K562 (cell line): ENCODE measurements at regions not wholly inside any gene's neighbourhood (a gene's known extent, or its start where the extent isn't known, plus 50 kb on each side); places are given as distances from the start of the nearest gene placed in this dataset.

Experiments
- ATAC-seq: fragments of 200-7000 bp; cut with Tn5 transposase; 3 replicates; pipeline ENCODE4 v1.9.1; 2020; ENCODE audit warnings: moderate library complexity
- BruUV-seq: library from RNA; stranded (reverse); fragments of 400-500 nt; replicated peaks from 2 replicates; lab custom pipeline; 2021; lab: Mats Ljungman, UMichigan
- CTCF ChIA-PET: fragments of 300-600 bp; formaldehyde crosslinking; extraction: SDS; loops from one replicate; lab custom pipeline; 2021; ENCODE audit warnings: low intra/inter-chr PET ratio; lab: Yijun Ruan, JAX
- POLR2A ChIA-PET: fragments of 300-600, 350-650 bp; sonication (Branson Sonifier 250); formaldehyde crosslinking; extraction: SDS; loops from one replicate; lab custom pipeline; 2021; ENCODE audit warnings: antibody characterized with exemption, inconsistent platforms; lab: Yijun Ruan, JAX
- DNase-seq, 4 experiments: peaks; one replicate each; pipeline versions ENCODE4 v3.0.0 to v3.0.0-alpha.2; 2011 to 2018; ENCODE audit warnings: low spot score in 3 of 4, mixed read lengths in 3 of 4; ENCODE audit errors: extremely low read depth in 1 of 4
- FAIRE-seq: peaks from 2 replicates; lab custom pipeline; 2011; peaks lifted over from hg19 to GRCh38; lab: Jason Lieb, UNC
- H2AFZ ChIP-seq: 2 replicates; pipeline ENCODE4 v1.6.0; 2011; ENCODE audit warnings: low read depth, low read length, control low read depth, inconsistent platforms
- H3K27ac ChIP-seq: fragments of 200-600 bp; 3 replicates; pipeline ENCODE4 v1.8.0; 2011; ENCODE audit warnings: low read depth, mild to moderate bottlenecking, control low read depth, inconsistent platforms, low read length, moderate library complexity, mixed read lengths; ENCODE audit errors: extremely low read depth
- H3K27me3 ChIP-seq, 2 experiments: fragments of 300-600 bp in 1 of 2; 2 replicates in 1 of 2; 3 replicates in 1 of 2; pipeline versions ENCODE4 v1.6.0 to v1.8.0; 2011; ENCODE audit warnings: inconsistent platforms in 2 of 2, low read length in 2 of 2, mild to moderate bottlenecking in 1 of 2, mixed read lengths in 1 of 2, moderate library complexity in 1 of 2; ENCODE audit not compliant: control insufficient read depth in 2 of 2, insufficient read depth in 2 of 2
- H3K36me3 ChIP-seq: fragments of 300-600 bp; 3 replicates; pipeline ENCODE4 v1.8.0; 2011; ENCODE audit warnings: mild to moderate bottlenecking, low read length, inconsistent platforms; ENCODE audit not compliant: control insufficient read depth, insufficient read depth
- H3K4me1 ChIP-seq, 2 experiments: fragments of 200-600 bp in 1 of 2; replicated peaks in 1 of 2; 2 replicates in 1 of 2; 3 replicates in 1 of 2; pipeline versions ENCODE4 v1.5.1 to v1.8.0; 2011; ENCODE audit warnings: inconsistent platforms in 2 of 2, low read length in 2 of 2, mild to moderate bottlenecking in 1 of 2, mixed read lengths in 1 of 2, moderate library complexity in 1 of 2; ENCODE audit not compliant: control insufficient read depth in 2 of 2, insufficient read depth in 2 of 2
- H3K4me2 ChIP-seq: 2 replicates; pipeline ENCODE4 v1.6.1; 2011; ENCODE audit warnings: low read length, control low read depth, inconsistent platforms, mixed read lengths; ENCODE audit not compliant: insufficient read depth
- H3K4me3 ChIP-seq: fragments of 200-600 bp; sonication (generic), shearing (Covaris generic); 2 replicates; pipeline ENCODE4 v1.5.1; 2016; ENCODE audit warnings: control low read depth, inconsistent platforms
- H3K79me2 ChIP-seq: fragments of 200-600 bp; 3 replicates; pipeline ENCODE4 v1.8.0; 2011; ENCODE audit warnings: low read length, inconsistent platforms; ENCODE audit not compliant: control insufficient read depth, insufficient read depth
- H3K9ac ChIP-seq, 2 experiments: 2 replicates each; pipeline versions ENCODE4 v1.6.0 to v1.6.1; 2011; ENCODE audit warnings: low read depth in 2 of 2, low read length in 2 of 2, control low read depth in 1 of 2, inconsistent platforms in 1 of 2, mild to moderate bottlenecking in 1 of 2, mixed read lengths in 1 of 2; ENCODE audit not compliant: insufficient read depth in 1 of 2
- H3K9me1 ChIP-seq: one replicate; pipeline ENCODE4 v1.6.0; 2011; ENCODE audit warnings: inconsistent platforms, mild to moderate bottlenecking, low read length, moderate library complexity; ENCODE audit not compliant: control insufficient read depth, insufficient read depth
- H3K9me3 ChIP-seq: replicated peaks from 2 replicates; pipeline ENCODE4 v1.5.1; 2011; ENCODE audit warnings: low read depth, low read length, inconsistent platforms; ENCODE audit not compliant: control insufficient read depth, insufficient read depth
- H4K20me1 ChIP-seq: replicated peaks from 2 replicates; pipeline ENCODE4 v1.6.1; 2011; ENCODE audit warnings: low read length, inconsistent platforms, mixed read lengths; ENCODE audit not compliant: control insufficient read depth, insufficient read depth
- CEBPG ChIP-seq, 3 experiments: fragments of 200-800 bp in 1 of 3; sonication (Bioruptor generic) in 1 of 3; sonication (generic) in 1 of 3; formaldehyde crosslinking in 1 of 3; IDR thresholded peaks in 2 of 3; conservative IDR thresholded peaks in 1 of 3; 2 replicates each; pipeline versions ENCODE4 v1.6.1 to v1.8.0; 2016 to 2022; ENCODE audit warnings: missing compliant biosample characterization in 2 of 3, missing genetic modification characterization in 2 of 3, mild to moderate bottlenecking in 1 of 3, missing genetic modification reagents in 1 of 3
- NFXL1 ChIP-seq: fragments of 450-650 bp; formaldehyde crosslinking; IDR thresholded peaks from 2 replicates; pipeline ENCODE4 v1.4.0; 2021; ENCODE audit warnings: mild to moderate bottlenecking
- NUFIP1 ChIP-seq: fragments of 450-650 bp; IDR thresholded peaks from 2 replicates; pipeline ENCODE4 v1.6.1; 2018; ENCODE audit not compliant: partially characterized antibody
- PPARD ChIP-seq: fragments of 250-450 bp; sonication (Bioruptor Pico); IDR thresholded peaks from 2 replicates; pipeline ENCODE4 v1.8.0; 2022; ENCODE audit warnings: inconsistent platforms, mild to moderate bottlenecking, moderate library complexity
- TCF7L2 ChIP-seq: fragments of 150-350 bp; IDR thresholded peaks from 2 replicates; pipeline ENCODE4 v1.6.1; 2016; ENCODE audit warnings: low read depth, mild to moderate bottlenecking, low read length, moderate library complexity
- ZFX ChIP-seq: sonication (generic); formaldehyde crosslinking; IDR thresholded peaks from 2 replicates; pipeline ENCODE4 v1.8.0; 2022; ENCODE audit warnings: mild to moderate bottlenecking, missing genetic modification reagents, moderate library complexity
- ZSCAN29 ChIP-seq: fragments of 450-650 bp; IDR thresholded peaks from 2 replicates; pipeline ENCODE4 v1.6.1; 2017
- WGBS: fragments of 100-300 bp; shearing (Covaris generic); methylation state at CpG from one replicate; pipeline ENCODE4 v1.1.6; 2016; ENCODE audit warnings: low coverage, mixed read lengths; ENCODE audit not compliant: insufficient coverage; ENCODE audit errors: missing lambda C conversion rate; 5-methylcytosine and 5-hydroxymethylcytosine counted together
- in situ Hi-C: fragments of 300-500 bp; cut with MboI; formaldehyde crosslinking; loops from 4 replicates; pipeline ENCODE4 v1.15.0; 2018; ENCODE audit warnings: inconsistent platforms, mixed read lengths
- intact Hi-C: fragments of 100-400 bp; cut with micrococcal nuclease; formaldehyde crosslinking; loops from 2 replicates; pipeline ENCODE4 v1.14.2; 2022
- TF ChIP-seq, protein P1 (sequence below): fragments of 450-650 bp; formaldehyde crosslinking; IDR thresholded peaks from 2 replicates; pipeline ENCODE4 v1.4.0; 2020; ENCODE audit warnings: mild to moderate bottlenecking, mixed read lengths

DNA sequence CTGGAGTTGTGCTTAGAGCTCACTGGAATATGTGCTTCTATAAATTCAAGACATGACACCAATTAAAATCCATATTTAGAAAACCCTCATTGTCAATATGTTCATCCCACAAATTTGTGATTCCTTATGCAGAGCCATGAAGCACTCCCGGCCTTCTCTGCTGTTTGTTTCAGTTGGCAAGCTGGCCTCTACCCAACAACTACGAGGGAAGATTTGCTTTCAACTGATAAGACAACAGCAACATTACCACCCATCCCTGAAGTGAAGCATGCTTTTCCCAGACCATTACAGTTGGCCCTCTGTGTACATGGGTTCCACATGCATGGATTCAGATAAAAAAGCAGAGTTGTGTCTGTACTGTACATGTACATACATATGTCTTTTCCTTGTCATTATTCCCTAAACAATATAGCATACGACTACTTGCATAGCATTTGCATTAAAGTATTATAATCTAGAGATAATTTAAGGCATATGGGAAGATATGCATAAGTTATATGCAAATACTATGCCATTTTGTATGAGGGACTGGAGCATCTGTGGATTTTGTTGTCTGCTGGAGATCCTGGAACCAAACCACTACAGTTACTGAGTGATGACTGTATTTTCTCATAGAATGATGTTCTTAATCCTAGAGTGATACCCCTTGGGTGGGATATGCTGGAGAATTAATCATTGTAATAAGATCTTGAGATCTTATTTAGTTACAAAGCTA lies 77.6 kb upstream of the MC2R start:
- intact Hi-C loops = no loop called here
- ChIA-PET POLR2A (interaction anchor here (0.7 kb wide), 1 partner anchor 477 kb away, joined by 3 read pairs; no protein-coding TSS in a partner anchor), CTCF (no interaction called here)
- H4K20me1 ChIP-seq = no peaks in the 10 kb centered on the region
- TF ChIP-seq, protein P1, sequence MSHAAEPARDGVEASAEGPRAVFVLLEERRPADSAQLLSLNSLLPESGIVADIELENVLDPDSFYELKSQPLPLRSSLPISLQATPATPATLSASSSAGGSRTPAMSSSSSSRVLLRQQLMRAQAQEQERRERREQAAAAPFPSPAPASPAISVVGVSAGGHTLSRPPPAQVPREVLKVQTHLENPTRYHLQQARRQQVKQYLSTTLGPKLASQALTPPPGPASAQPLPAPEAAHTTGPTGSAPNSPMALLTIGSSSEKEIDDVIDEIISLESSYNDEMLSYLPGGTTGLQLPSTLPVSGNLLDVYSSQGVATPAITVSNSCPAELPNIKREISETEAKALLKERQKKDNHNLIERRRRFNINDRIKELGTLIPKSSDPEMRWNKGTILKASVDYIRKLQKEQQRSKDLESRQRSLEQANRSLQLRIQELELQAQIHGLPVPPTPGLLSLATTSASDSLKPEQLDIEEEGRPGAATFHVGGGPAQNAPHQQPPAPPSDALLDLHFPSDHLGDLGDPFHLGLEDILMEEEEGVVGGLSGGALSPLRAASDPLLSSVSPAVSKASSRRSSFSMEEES (CRISPR knock-in tag) = no peak
- TF ChIP-seq NFXL1 (CRISPR knock-in tag) (no peak), CEBPG (CRISPR knock-in tag; IDR thresholded peaks at IDR 0.05) (no peak), CEBPG (tag; conservative IDR thresholded peaks at IDR 0.05 in 1 of 2, IDR thresholded peaks at IDR 0.05 in 1 of 2) (no peak), ZFX (CRISPR knock-in tag) (no peak), NUFIP1 (no peak), PPARD (no peak), ZSCAN29 (no peak), TCF7L2 (no peak)
- ATAC-seq (no peak), FAIRE-seq (no peak), DNase-seq (no peak)
- H3K9me1 ChIP-seq = no peaks in the 10 kb centered on the region
- no peak overlapping the region for H2AFZ ChIP-seq
- H3K9me3 ChIP-seq = no peaks in the 10 kb centered on the region
- H3K27me3 ChIP-seq = no peaks in the 10 kb centered on the region
- H3K27ac ChIP-seq = no peak overlapping the region
- H3K4me2 ChIP-seq = no peak overlapping the region
- no peak overlapping the region for H3K9ac ChIP-seq
- H3K79me2 ChIP-seq = no peaks in the 10 kb centered on the region
- H3K36me3 ChIP-seq = no peaks in the 10 kb centered on the region
- BruUV-seq = no TSS peak
- H3K4me3 ChIP-seq = no peak overlapping the region
- no peaks in the 10 kb centered on the region for H3K4me1 ChIP-seq
- in situ Hi-C loops = no loop called here
- WGBS = 3% methylated on average over 3 of the region's 3 CpGs
